ENCODE measurements at regions not wholly inside any gene's neighbourhood (a gene's known extent, or its start where the extent isn't known, plus 50 kb on each side); places are given as distances from the start of the nearest gene placed in this dataset.

DNA sequence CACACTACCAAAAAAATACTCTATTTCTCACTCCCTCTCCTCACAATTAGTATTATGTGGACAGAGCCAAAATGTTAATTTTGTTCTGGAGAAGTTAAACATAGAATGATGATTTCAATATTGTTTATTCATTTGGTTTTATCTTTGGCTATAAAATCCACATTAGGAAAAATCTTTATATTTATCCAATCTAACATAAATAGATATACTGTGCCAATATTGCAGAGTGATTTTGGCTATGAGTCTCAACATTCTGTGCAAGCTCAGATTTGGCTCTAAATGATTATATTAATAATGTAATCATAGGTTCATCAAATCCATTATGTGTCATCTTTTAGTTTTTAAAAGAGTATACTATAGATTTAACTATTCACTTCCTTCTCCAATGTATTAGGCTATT, 667.5 kb upstream of the CHORDC1 start:
- TF ChIP-seq, protein P1, sequence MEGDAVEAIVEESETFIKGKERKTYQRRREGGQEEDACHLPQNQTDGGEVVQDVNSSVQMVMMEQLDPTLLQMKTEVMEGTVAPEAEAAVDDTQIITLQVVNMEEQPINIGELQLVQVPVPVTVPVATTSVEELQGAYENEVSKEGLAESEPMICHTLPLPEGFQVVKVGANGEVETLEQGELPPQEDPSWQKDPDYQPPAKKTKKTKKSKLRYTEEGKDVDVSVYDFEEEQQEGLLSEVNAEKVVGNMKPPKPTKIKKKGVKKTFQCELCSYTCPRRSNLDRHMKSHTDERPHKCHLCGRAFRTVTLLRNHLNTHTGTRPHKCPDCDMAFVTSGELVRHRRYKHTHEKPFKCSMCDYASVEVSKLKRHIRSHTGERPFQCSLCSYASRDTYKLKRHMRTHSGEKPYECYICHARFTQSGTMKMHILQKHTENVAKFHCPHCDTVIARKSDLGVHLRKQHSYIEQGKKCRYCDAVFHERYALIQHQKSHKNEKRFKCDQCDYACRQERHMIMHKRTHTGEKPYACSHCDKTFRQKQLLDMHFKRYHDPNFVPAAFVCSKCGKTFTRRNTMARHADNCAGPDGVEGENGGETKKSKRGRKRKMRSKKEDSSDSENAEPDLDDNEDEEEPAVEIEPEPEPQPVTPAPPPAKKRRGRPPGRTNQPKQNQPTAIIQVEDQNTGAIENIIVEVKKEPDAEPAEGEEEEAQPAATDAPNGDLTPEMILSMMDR (conservative IDR thresholded peaks at IDR 0.05 in 1 of 2, IDR thresholded peaks at IDR 0.05 in 1 of 2; ENCODE audit: extremely low read depth in 1 of 2, insufficient read depth in 1 of 2, low read depth in 1 of 2, low read length in 2 of 2): no peak
- no peak for TF ChIP-seq EZH2 (IDR thresholded peaks at IDR 0.05; ENCODE audit: borderline replicate concordance, low read length)
